Caco-2 (cell line): ENCODE measurements at regions not wholly inside any gene's neighbourhood (a gene's known extent, or its start where the extent isn't known, plus 50 kb on each side); places are given as distances from the start of the nearest gene placed in this dataset.

Experiments used
- BruUV-seq: library from RNA; stranded (reverse); fragments of 400-500 nt; replicated peaks from 2 replicates; lab custom pipeline; 2021; lab: Mats Ljungman, UMichigan
- CTCF ChIA-PET: fragments of 300-600 bp; sonication (Branson Sonifier 250); formaldehyde crosslinking; loops from one replicate; lab custom pipeline; 2022; ENCODE audit warnings: antibody characterized with exemption; lab: Charles Lee
- POLR2A ChIA-PET: fragments of 300-600 bp; sonication (Branson Sonifier 250); formaldehyde crosslinking; loops from one replicate; lab custom pipeline; 2022; ENCODE audit warnings: antibody characterized with exemption; lab: Charles Lee
- DNase-seq, 2 experiments: peaks; one replicate each; pipeline versions ENCODE4 v3.0.0 to v3.0.0-alpha.2; 2020 to 2022
- H3K27me3 ChIP-seq: replicated peaks from 2 replicates; pipeline ENCODE4 v1.6.0; 2011; ENCODE audit warnings: low read length; ENCODE audit not compliant: control insufficient read depth, insufficient read depth
- H3K36me3 ChIP-seq: 2 replicates; pipeline ENCODE4 v1.5.1; 2011; ENCODE audit warnings: low read length; ENCODE audit not compliant: control insufficient read depth, insufficient read depth
- H3K4me1 ChIP-seq: fragments of 250-450 bp; sonication (Bioruptor Pico); 2 replicates; pipeline ENCODE4 v1.5.1; 2020; ENCODE audit warnings: mild to moderate bottlenecking
- H3K4me3 ChIP-seq: 2 replicates; pipeline ENCODE4 v1.5.1; 2011; ENCODE audit warnings: low read depth, mild to moderate bottlenecking, control low read depth, low read length
- H3K9me3 ChIP-seq: fragments of 250-450 bp; sonication (Bioruptor Pico); 2 replicates; pipeline ENCODE4 v1.5.1; 2020; ENCODE audit warnings: mild to moderate bottlenecking, moderate library complexity
- H3K27ac Mint-ChIP-seq: one replicate; pipeline ENCODE4 v1.8.0; 2022; ENCODE audit warnings: mixed read lengths; ENCODE audit not compliant: unreplicated experiment
- H3K27me3 Mint-ChIP-seq: one replicate; pipeline ENCODE4 v1.8.0; 2022; ENCODE audit warnings: mixed read lengths; ENCODE audit not compliant: insufficient read depth, unreplicated experiment
- H3K36me3 Mint-ChIP-seq: one replicate; pipeline ENCODE4 v1.8.0; 2022; ENCODE audit warnings: mild to moderate bottlenecking, mixed read lengths; ENCODE audit not compliant: insufficient read depth, unreplicated experiment
- H3K4me1 Mint-ChIP-seq: one replicate; pipeline ENCODE4 v1.8.0; 2022; ENCODE audit warnings: low read depth, mixed read lengths; ENCODE audit not compliant: unreplicated experiment
- H3K4me3 Mint-ChIP-seq: one replicate; pipeline ENCODE4 v1.8.0; 2022; ENCODE audit warnings: mild to moderate bottlenecking, moderate library complexity, mixed read lengths; ENCODE audit not compliant: unreplicated experiment
- H3K9me3 Mint-ChIP-seq: one replicate; pipeline ENCODE4 v1.8.0; 2022; ENCODE audit warnings: mixed read lengths; ENCODE audit not compliant: unreplicated experiment
- intact Hi-C: fragments of 100-400 bp; cut with micrococcal nuclease; formaldehyde crosslinking; loops from one replicate; pipeline ENCODE4 v1.10.0; 2022; ENCODE audit not compliant: unreplicated experiment
- TF ChIP-seq, protein P1 (sequence below), 2 experiments: fragments of 200-600 bp in 1 of 2; IDR thresholded peaks; 1 replicate in 1 of 2; 2 replicates in 1 of 2; pipeline versions ENCODE4 v1.5.1 to v1.8.0; 2011 to 2022; ENCODE audit warnings: antibody characterized with exemption in 1 of 2, control low read depth in 1 of 2, inconsistent platforms in 1 of 2, low read depth in 1 of 2, low read length in 1 of 2, mild to moderate bottlenecking in 1 of 2, moderate library complexity in 1 of 2; ENCODE audit not compliant: insufficient read depth in 1 of 2, severe bottlenecking in 1 of 2, unreplicated experiment in 1 of 2

DNA sequence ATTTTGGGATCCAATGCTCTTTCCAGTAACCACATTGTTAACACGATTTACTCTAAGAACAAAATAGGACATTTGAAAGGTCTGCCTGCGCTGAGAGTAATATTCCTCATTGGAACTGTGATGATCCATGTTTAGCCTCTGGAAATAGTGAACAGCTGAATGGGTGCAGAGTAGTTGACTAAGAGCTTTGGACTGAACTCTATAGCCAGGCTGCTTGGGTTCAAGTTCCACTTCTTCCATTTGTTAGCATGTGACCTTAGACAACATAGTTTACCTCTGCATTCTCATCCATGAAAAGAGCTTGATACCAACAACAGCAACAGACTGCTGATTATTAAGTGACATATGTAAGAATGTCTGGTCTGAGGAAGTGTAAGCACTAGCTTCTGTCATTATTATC lies 128.3 kb upstream of the MMADHC start:
- Mint-ChIP-seq H3K27ac (no peak overlapping the region), H3K27me3 (no peaks in the 10 kb centered on the region), H3K9me3 (no peaks in the 10 kb centered on the region), H3K4me3 (no peak overlapping the region), H3K36me3 (no peaks in the 10 kb centered on the region), H3K4me1 (no peaks in the 10 kb centered on the region)
- no peaks in the 10 kb centered on the region for H3K27me3 ChIP-seq
- no peaks in the 10 kb centered on the region for H3K36me3 ChIP-seq
- TF ChIP-seq, protein P1, sequence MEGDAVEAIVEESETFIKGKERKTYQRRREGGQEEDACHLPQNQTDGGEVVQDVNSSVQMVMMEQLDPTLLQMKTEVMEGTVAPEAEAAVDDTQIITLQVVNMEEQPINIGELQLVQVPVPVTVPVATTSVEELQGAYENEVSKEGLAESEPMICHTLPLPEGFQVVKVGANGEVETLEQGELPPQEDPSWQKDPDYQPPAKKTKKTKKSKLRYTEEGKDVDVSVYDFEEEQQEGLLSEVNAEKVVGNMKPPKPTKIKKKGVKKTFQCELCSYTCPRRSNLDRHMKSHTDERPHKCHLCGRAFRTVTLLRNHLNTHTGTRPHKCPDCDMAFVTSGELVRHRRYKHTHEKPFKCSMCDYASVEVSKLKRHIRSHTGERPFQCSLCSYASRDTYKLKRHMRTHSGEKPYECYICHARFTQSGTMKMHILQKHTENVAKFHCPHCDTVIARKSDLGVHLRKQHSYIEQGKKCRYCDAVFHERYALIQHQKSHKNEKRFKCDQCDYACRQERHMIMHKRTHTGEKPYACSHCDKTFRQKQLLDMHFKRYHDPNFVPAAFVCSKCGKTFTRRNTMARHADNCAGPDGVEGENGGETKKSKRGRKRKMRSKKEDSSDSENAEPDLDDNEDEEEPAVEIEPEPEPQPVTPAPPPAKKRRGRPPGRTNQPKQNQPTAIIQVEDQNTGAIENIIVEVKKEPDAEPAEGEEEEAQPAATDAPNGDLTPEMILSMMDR (IDR thresholded peaks at IDR 0.05; ENCODE audit: insufficient read depth in 1 of 2, low read depth in 1 of 2, low read length in 1 of 2, severe bottlenecking in 1 of 2, unreplicated experiment in 1 of 2) = no peak
- BruUV-seq = no TSS peak
- H3K4me1 ChIP-seq = no peaks in the 10 kb centered on the region
- CTCF ChIA-PET = no interaction called here
- DNase-seq = no peak
- H3K9me3 ChIP-seq = no peaks in the 10 kb centered on the region
- intact Hi-C loops = loop anchor here (1.0 to 5.0 kb wide), 3 partner anchors 104 to 771 kb away; partner anchors contain the start of gene RND3
- H3K4me3 ChIP-seq = no peak overlapping the region
- POLR2A ChIA-PET = no interaction called here

DNA sequence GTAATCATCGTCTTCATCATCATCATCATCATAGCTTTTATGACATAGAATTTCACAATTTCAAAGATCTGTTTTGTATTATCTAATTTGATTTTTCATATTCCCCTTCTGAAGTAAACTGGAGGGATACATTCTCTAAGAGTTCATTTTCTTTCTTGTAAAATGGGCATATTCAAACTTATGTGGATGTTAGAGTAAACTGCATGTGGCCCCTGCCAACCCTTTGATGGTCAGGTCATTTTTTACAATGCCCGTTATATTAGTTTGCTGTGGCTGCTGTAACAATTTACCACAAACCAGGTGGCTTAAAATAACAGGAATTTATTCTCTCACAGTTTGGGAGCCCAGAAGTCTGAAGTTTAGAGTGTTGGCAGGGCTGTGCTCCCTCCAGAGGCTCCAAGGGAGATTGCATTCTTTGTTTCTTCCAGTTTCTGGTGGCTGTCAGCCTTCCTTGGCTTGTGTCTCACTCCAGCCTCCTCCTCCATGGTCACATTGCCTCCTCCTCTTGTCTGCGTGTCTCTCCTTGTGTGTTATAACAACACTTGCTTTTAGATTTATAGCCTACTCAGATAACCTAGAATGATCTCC lies 127.5 kb upstream of the MMADHC start:
- TF ChIP-seq, protein P1 (IDR thresholded peaks at IDR 0.05; ENCODE audit: insufficient read depth in 1 of 2, low read depth in 1 of 2, low read length in 1 of 2, severe bottlenecking in 1 of 2, unreplicated experiment in 1 of 2) = peak; percentile 75 to 81
- H3K9me3 Mint-ChIP-seq = no peaks in the 10 kb centered on the region
- DNase-seq = peak; percentile 40 to 47
- no peaks in the 10 kb centered on the region for H3K9me3 ChIP-seq
- no peaks in the 10 kb centered on the region for H3K27me3 Mint-ChIP-seq
- no peak overlapping the region for H3K4me3 ChIP-seq
- H3K4me1 Mint-ChIP-seq = no peaks in the 10 kb centered on the region
- ChIA-PET POLR2A (no interaction called here), CTCF (no interaction called here)
- no peaks in the 10 kb centered on the region for H3K4me1 ChIP-seq
- H3K27ac Mint-ChIP-seq = no peak overlapping the region
- no peaks in the 10 kb centered on the region for H3K36me3 ChIP-seq
- no peak overlapping the region for H3K4me3 Mint-ChIP-seq
- no TSS peak for BruUV-seq
- no peaks in the 10 kb centered on the region for H3K36me3 Mint-ChIP-seq
- H3K27me3 ChIP-seq = no peaks in the 10 kb centered on the region
- intact Hi-C loops = loop anchor here (1.0 to 5.0 kb wide), 3 partner anchors 103 to 772 kb away; partner anchors contain the start of gene RND3

DNA sequence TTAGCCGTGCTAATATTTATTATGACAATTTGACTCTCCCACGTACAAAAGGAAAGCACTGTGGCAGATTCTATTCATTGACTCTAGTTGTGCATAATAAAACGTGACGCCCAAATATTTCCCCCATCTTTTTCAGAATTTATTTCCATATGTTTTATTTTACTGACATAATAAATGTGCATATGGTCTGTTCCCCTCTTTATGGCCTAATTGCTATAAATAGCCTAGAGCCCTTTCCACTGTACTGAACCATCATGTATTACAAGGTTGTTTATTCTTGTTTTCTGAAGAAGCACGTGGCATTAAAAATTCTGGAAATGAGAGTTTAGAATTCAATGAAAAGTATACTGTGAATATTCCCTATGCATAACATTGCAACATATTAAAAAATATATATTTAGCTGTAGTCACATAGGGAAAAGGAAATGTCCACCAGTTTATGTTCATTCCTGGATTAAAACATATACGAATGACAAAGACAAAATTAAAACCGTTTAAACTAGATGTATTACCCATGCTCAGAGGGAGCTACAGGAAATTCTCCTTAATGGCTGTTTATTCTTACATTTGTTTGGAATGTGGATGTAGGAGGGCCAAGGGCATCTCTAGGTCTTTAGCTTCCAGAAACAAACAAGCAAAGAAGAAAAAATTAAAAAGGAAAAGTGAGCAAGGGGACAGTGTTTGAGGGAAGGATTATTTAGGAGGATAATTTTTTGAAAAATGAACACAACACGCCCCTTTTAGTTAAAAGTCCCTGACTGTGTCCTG lies 122.1 kb upstream of the MMADHC start:
- no peaks in the 10 kb centered on the region for H3K27me3 ChIP-seq
- Mint-ChIP-seq H3K4me3 (no peak overlapping the region), H3K27ac (no peak overlapping the region), H3K9me3 (no peaks in the 10 kb centered on the region), H3K4me1 (no peaks in the 10 kb centered on the region), H3K27me3 (no peaks in the 10 kb centered on the region), H3K36me3 (no peaks in the 10 kb centered on the region)
- no TSS peak for BruUV-seq
- intact Hi-C loops = no loop called here
- H3K9me3 ChIP-seq = no peaks in the 10 kb centered on the region
- no peak for DNase-seq
- ChIA-PET CTCF (no interaction called here), POLR2A (no interaction called here)
- TF ChIP-seq, protein P1 (IDR thresholded peaks at IDR 0.05; ENCODE audit: insufficient read depth in 1 of 2, low read depth in 1 of 2, low read length in 1 of 2, severe bottlenecking in 1 of 2, unreplicated experiment in 1 of 2) = no peak
- H3K4me3 ChIP-seq = no peak overlapping the region
- H3K4me1 ChIP-seq = no peaks in the 10 kb centered on the region
- H3K36me3 ChIP-seq = no peaks in the 10 kb centered on the region
